ENCODE measurements at regions not wholly inside any gene's neighbourhood (a gene's known extent, or its start where the extent isn't known, plus 50 kb on each side); places are given as distances from the start of the nearest gene placed in this dataset.
"Not testable (repeated sequence)": the region's sequence is repeated elsewhere in the genome, so short reads cannot be mapped to it uniquely, and the experiment has no call there.

DNA sequence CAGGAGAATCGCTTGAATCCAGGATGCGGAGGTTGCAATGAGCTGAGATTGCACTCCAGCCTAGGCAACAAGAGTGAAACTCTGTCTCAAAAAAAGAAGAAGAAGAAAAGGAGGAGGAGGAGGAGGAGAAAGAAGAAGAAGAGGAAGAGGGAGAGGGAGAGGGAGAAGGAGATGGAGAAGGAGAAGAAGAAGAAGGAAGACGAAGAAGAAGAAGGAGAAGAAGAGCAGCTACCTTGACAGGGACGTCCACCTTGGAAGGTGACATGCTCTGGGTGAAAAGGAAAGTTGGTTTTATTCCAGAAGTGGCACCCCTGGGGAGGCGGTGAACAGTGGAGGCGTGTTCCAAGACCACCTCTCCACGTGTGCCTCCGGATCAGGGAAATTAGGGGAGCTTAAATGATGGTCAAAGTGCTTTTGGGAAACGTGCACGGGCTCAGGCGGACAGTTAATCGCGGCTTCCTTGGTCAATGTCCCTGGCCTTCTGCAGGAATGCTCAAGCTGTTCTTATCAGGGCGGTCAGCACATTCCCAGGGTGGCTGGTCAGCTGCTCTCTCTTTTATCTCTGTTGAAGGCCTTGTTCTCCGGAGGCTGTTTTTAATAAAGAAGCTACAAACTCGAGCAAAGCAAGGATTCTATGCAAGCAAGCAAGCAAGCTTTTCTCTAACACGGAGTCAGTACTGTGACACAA is 78.9 kb upstream of the PEG3 start:
- no peak for DNase-seq (ENCODE audit: low spot score in 2 of 2)
- H3K27ac ChIP-seq, result no peak overlapping the region
- no peaks in the 10 kb centered on the region for H3K4me1 ChIP-seq
- H3K4me3 ChIP-seq, result no peak overlapping the region
- intact Hi-C loops (cut with DNase I), result no loop called here
- no peaks in the 10 kb centered on the region for H3K36me3 ChIP-seq
- no peaks in the 10 kb centered on the region for H3K27me3 ChIP-seq
- H3K9me3 ChIP-seq, result peaks cover 0 to 16% of the 10 kb centered on the region in 2 donors
- TF ChIP-seq, protein P1, sequence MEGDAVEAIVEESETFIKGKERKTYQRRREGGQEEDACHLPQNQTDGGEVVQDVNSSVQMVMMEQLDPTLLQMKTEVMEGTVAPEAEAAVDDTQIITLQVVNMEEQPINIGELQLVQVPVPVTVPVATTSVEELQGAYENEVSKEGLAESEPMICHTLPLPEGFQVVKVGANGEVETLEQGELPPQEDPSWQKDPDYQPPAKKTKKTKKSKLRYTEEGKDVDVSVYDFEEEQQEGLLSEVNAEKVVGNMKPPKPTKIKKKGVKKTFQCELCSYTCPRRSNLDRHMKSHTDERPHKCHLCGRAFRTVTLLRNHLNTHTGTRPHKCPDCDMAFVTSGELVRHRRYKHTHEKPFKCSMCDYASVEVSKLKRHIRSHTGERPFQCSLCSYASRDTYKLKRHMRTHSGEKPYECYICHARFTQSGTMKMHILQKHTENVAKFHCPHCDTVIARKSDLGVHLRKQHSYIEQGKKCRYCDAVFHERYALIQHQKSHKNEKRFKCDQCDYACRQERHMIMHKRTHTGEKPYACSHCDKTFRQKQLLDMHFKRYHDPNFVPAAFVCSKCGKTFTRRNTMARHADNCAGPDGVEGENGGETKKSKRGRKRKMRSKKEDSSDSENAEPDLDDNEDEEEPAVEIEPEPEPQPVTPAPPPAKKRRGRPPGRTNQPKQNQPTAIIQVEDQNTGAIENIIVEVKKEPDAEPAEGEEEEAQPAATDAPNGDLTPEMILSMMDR (IDR thresholded peaks at IDR 0.05), result no peak

DNA sequence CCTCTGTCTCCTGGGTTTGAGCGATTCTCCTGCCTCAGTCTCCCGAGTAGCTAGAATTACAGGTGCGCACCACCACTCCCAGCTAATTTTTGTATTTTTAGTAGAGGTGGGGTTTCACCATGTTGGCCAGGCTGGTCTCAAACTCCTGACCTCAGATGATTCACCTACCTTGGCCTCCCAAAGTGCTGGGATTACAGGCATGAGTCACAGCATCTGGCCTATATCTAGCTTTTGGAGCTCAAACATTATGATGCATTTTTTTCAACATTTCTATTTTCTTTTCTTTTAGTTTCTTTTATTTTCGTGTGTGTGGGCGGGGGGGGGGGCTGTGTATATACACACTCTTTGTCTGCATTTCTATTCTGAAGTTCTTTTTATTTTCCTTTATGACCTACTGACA is 85.6 kb upstream of the PEG3 start:
- H3K36me3 ChIP-seq; H3K4me1 ChIP-seq; H3K27me3 ChIP-seq; H3K27ac ChIP-seq; H3K4me3 ChIP-seq; DNase-seq (ENCODE audit: low spot score in 2 of 2); intact Hi-C loops (cut with DNase I): not testable (repeated sequence)
- peaks cover 0 to 23% of the 10 kb centered on the region in 2 donors for H3K9me3 ChIP-seq

DNA sequence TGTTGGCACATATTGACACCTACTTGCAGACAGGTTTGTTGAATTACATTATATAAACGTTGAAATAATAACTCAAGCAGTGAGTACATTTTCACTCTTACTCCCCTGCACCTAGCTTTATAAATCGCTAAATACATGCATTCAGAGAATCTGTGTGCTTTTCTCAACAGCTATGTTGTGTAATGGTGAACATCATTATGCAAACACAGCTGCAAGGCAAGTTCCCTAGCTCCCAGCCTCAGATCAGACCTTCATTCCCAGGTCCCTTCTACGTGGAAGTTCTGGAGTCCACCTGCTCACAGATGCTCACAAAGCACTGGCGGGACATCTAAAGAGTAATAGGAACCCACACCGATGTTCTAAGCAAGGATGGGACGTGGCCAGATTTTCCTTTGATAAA is 86.8 kb upstream of the PEG3 start:
- no peak for DNase-seq (ENCODE audit: low spot score in 2 of 2)
- intact Hi-C loops (cut with DNase I), result no loop called here
- Histone ChIP-seq H3K36me3 (no peaks in the 10 kb centered on the region), H3K4me1 (no peaks in the 10 kb centered on the region), H3K27ac (no peak overlapping the region), H3K27me3 (no peaks in the 10 kb centered on the region), H3K4me3 (no peak overlapping the region), H3K9me3 (peaks cover 0 to 20% of the 10 kb centered on the region in 2 donors)
- TF ChIP-seq, protein P1 (IDR thresholded peaks at IDR 0.05), result no peak

DNA sequence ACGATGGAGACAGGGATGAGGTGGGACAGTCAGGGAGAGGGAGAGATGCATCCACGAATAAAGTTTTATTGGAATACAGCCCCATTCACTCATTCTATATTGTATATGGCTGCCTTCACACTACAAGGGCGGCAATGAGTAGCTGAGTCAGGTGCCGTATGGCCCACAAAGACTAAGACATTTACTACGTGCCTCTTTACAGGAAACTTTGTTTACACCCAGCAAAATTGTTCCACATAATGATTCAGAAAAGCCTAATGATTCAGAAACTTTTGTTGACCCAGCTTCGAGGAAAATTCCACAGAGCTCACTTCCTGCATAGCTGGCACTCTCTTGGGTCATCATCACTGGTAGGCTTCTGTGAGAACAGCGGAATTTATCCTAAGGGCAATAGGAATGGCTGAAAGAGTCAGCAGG is 87.3 kb upstream of the PEG3 start:
- intact Hi-C loops (cut with DNase I), result no loop called here

DNA sequence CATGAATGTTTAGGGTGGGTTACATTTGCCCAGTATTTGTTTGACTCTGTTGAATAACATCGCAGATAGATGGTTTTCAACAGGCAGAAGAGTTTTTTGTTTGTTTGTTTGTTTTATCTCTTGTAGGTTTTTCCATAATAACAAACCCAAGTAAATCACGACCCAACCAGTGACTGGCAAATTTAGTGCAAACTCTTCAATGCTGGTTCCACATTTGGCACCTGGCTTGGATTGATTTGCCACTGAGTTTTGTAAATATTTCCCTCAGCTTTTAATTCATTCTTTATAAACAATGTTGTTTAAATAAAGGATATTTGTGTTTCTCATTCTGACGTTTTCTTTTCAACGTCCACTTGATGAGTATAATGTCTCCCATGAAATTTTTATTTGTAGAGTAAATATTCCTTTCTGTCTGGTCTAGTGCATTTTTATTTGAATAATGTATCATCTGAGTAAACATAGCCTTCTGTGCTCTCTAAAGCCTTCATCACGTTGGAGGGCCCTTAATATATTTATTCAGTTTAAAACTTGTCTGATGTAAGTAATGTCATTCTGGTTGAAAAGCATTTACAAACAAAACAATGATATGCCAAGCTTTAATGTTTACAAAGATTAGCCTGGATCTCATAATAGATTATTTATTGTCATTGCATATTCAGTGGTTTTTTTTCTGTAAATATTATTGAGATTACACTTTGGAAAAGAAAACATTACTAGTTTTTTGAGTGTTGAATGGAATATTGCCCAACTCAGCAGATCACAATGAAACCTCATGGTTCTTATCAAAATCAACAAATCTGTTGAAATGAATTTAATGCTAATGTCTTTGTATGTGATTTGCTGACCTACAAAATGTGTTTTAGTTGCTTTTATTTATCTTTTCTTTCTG is 90.4 kb upstream of the PEG3 start:
- Histone ChIP-seq H3K9me3 (peaks cover 0 to 7% of the 10 kb centered on the region in 2 donors), H3K36me3 (no peaks in the 10 kb centered on the region), H3K4me1 (no peaks in the 10 kb centered on the region), H3K27me3 (no peaks in the 10 kb centered on the region), H3K4me3 (no peak overlapping the region), H3K27ac (no peak overlapping the region)
- no peak for DNase-seq (ENCODE audit: low spot score in 2 of 2)
- TF ChIP-seq, protein P1 (IDR thresholded peaks at IDR 0.05), result no peak
- intact Hi-C loops (cut with DNase I), result no loop called here

More for the DNA sequence above, 87.3 kb upstream of the PEG3 start:
- no peaks in the 10 kb centered on the region for H3K36me3 ChIP-seq
- H3K4me1 ChIP-seq, result no peaks in the 10 kb centered on the region
- TF ChIP-seq, protein P1 (IDR thresholded peaks at IDR 0.05), result no peak
- H3K9me3 ChIP-seq, result peaks cover 0 to 19% of the 10 kb centered on the region in 2 donors
- no peak overlapping the region for H3K4me3 ChIP-seq
- no peak for DNase-seq (ENCODE audit: low spot score in 2 of 2)
- H3K27me3 ChIP-seq, result no peaks in the 10 kb centered on the region
- no peak overlapping the region for H3K27ac ChIP-seq
